ENCODE measurements at regions not wholly inside any gene's neighbourhood (a gene's known extent, or its start where the extent isn't known, plus 50 kb on each side); places are given as distances from the start of the nearest gene placed in this dataset.

GRCh38 chr2:6648596-6649247 is 217.0 kb downstream of the CMPK2 start:
- Histone ChIP-seq H3K36me3 (ENCODE audit: insufficient read depth, low read length) (no peaks in the 10 kb centered on the region), H3K4me3 (ENCODE audit: low read depth in 1 of 2, low read length in 2 of 2) (no peak overlapping the region), H3K9ac (ENCODE audit: low read depth, low read length) (no peak overlapping the region), H3K79me2 (ENCODE audit: insufficient read depth, low read length) (no peaks in the 10 kb centered on the region), H3K27me3 (ENCODE audit: insufficient read depth, low read length, poor library complexity) (no peaks in the 10 kb centered on the region), H2AFZ (ENCODE audit: low read depth, low read length) (no peak overlapping the region), H3K27ac (ENCODE audit: low read length) (no peak overlapping the region), H4K20me1 (ENCODE audit: insufficient read depth, low read length) (no peaks in the 10 kb centered on the region), H3K9me3 (ENCODE audit: insufficient read depth, low read length, severe bottlenecking) (no peaks in the 10 kb centered on the region), H3K4me1 (ENCODE audit: insufficient read depth, low read length) (no peaks in the 10 kb centered on the region), H3K4me2 (ENCODE audit: insufficient read depth, low read length) (no peak overlapping the region)
- DNase-seq = no peak
- no peak for ATAC-seq (ENCODE audit: insufficient read depth, low read depth)
- no peak for TF ChIP-seq EZH2 (IDR thresholded peaks at IDR 0.05; ENCODE audit: borderline replicate concordance, low read depth, low read length, severe bottlenecking)
- TF ChIP-seq CTCF (IDR thresholded peaks at IDR 0.05; ENCODE audit: borderline replicate concordance, extremely low read depth, low read length, poor library complexity, severe bottlenecking) = no peak

- no peak overlapping the region for H3K4me3 ChIP-seq (ENCODE audit: low read depth in 1 of 2, low read length in 2 of 2)
- no peak overlapping the region for H3K9ac ChIP-seq (ENCODE audit: low read depth, low read length)
- no peaks in the 10 kb centered on the region for H4K20me1 ChIP-seq (ENCODE audit: insufficient read depth, low read length)
- ATAC-seq (ENCODE audit: insufficient read depth, low read depth) (no peak), DNase-seq (no peak)
- H3K36me3 ChIP-seq (ENCODE audit: insufficient read depth, low read length) = no peaks in the 10 kb centered on the region
- no peaks in the 10 kb centered on the region for H3K4me1 ChIP-seq (ENCODE audit: insufficient read depth, low read length)
- no peaks in the 10 kb centered on the region for H3K9me3 ChIP-seq (ENCODE audit: insufficient read depth, low read length, severe bottlenecking)
- H2AFZ ChIP-seq (ENCODE audit: low read depth, low read length) = no peak overlapping the region
- no peaks in the 10 kb centered on the region for H3K27me3 ChIP-seq (ENCODE audit: insufficient read depth, low read length, poor library complexity)
- H3K79me2 ChIP-seq (ENCODE audit: insufficient read depth, low read length) = no peaks in the 10 kb centered on the region
- no peak overlapping the region for H3K4me2 ChIP-seq (ENCODE audit: insufficient read depth, low read length)
- TF ChIP-seq CTCF (IDR thresholded peaks at IDR 0.05; ENCODE audit: borderline replicate concordance, extremely low read depth, low read length, poor library complexity, severe bottlenecking) (no peak), EZH2 (IDR thresholded peaks at IDR 0.05; ENCODE audit: borderline replicate concordance, low read depth, low read length, severe bottlenecking) (no peak)
- no peak overlapping the region for H3K27ac ChIP-seq (ENCODE audit: low read length)
Measured at GRCh38 chr2:6650311-6650710, 215.4 kb downstream of the CMPK2 start.

- H3K4me1 ChIP-seq (ENCODE audit: insufficient read depth, low read length) = no peaks in the 10 kb centered on the region
- H3K36me3 ChIP-seq (ENCODE audit: insufficient read depth, low read length) = no peaks in the 10 kb centered on the region
- no peak overlapping the region for H3K9ac ChIP-seq (ENCODE audit: low read depth, low read length)
- no peak overlapping the region for H3K27ac ChIP-seq (ENCODE audit: low read length)
- no peaks in the 10 kb centered on the region for H3K9me3 ChIP-seq (ENCODE audit: insufficient read depth, low read length, severe bottlenecking)
- H3K4me3 ChIP-seq (ENCODE audit: low read depth in 1 of 2, low read length in 2 of 2) = no peak overlapping the region
- peaks cover 3% of the 10 kb centered on the region for H3K27me3 ChIP-seq (ENCODE audit: insufficient read depth, low read length, poor library complexity)
- no peak for ATAC-seq (ENCODE audit: insufficient read depth, low read depth)
- no peak for DNase-seq
- no peaks in the 10 kb centered on the region for H4K20me1 ChIP-seq (ENCODE audit: insufficient read depth, low read length)
- no peak overlapping the region for H3K4me2 ChIP-seq (ENCODE audit: insufficient read depth, low read length)
- no peaks in the 10 kb centered on the region for H3K79me2 ChIP-seq (ENCODE audit: insufficient read depth, low read length)
- no peak overlapping the region for H2AFZ ChIP-seq (ENCODE audit: low read depth, low read length)
- no peak for TF ChIP-seq EZH2 (IDR thresholded peaks at IDR 0.05; ENCODE audit: borderline replicate concordance, low read depth, low read length, severe bottlenecking)
- TF ChIP-seq CTCF (IDR thresholded peaks at IDR 0.05; ENCODE audit: borderline replicate concordance, extremely low read depth, low read length, poor library complexity, severe bottlenecking) = no peak
Measured at GRCh38 chr2:6652251-6652650, 213.5 kb downstream of the CMPK2 start.
